NCI-H526 (cell line): ENCODE measurements at regions not wholly inside any gene's neighbourhood (a gene's known extent, or its start where the extent isn't known, plus 50 kb on each side); places are given as distances from the start of the nearest gene placed in this dataset.
"Not testable (repeated sequence)": the region's sequence is repeated elsewhere in the genome, so short reads cannot be mapped to it uniquely, and the experiment has no call there.

Experiments used
- DNase-seq, 2 experiments: peaks; one replicate each; lab custom pipeline; 2025; lab: John Stamatoyannopoulos, UW

- DNase-seq, result not testable (repeated sequence)
Measured at GRCh38 chr2:87486413-87486812, 261.5 kb upstream of the PLGLB2 start.

DNA sequence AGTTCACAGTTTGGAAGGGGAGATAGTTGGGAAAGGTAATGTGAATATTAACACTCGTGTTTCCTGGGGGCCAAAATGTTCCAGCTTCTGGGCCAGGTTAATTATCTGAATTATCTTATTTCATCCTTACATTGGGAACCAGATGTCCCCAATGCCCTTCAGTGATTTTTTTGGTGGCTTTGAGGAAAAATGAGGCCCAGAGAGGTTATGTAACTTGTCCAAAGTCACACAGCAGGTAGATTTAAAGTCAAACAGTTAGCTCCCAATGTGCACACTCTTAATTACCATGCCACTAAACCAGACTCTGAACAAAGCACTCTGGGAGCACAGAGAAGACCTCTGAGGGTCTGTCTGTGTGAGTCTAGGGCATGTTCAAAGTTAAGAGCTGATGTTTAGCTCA is 259.9 kb upstream of the PLGLB2 start:
- DNase-seq, result not testable (repeated sequence)

DNA sequence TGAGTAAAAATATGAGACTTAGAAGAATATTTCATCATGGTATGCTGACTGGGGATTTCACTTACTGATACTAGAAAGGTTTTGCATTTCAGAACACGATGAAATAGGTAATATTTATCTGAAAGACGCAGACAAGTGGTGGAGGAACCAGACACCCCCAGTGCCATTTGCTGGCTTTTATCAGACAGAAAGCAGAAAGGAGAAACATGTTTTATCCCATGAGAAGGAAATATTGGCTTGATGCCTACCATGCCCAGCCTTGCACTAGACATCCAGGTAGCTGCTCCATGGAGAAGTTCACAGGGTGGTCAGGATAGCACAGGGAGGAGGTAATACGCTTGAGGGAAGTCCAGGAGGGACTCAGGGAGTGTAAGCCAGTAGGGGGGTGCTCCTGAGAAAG is 258.9 kb upstream of the PLGLB2 start:
- DNase-seq, result not testable (repeated sequence)

GRCh38 chr2:87494846-87495245 is 253.0 kb upstream of the PLGLB2 start:
- not testable (repeated sequence) for DNase-seq

DNA sequence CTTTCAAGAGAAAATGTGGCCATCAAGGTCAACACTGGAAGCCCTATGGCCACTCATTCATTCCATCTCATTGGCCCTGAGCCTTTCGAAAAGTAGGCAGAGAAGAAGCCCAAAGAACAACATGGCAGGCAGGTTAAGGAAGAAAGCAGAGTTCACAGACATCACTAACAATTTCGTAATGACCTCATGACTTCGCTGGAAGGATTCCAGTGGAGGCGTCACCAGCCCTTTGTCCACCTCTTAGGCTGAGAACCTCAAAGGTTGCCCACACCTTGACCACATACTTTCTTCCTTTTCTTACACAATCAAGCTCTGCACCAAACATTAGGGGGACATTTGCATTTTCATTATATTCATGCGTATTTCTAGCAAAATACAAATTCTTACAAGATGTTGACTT is 252.4 kb upstream of the PLGLB2 start:
- DNase-seq, result not testable (repeated sequence)

- not testable (repeated sequence) for DNase-seq
Measured at GRCh38 chr2:87496036-87497006, 251.6 kb upstream of the PLGLB2 start.

DNA sequence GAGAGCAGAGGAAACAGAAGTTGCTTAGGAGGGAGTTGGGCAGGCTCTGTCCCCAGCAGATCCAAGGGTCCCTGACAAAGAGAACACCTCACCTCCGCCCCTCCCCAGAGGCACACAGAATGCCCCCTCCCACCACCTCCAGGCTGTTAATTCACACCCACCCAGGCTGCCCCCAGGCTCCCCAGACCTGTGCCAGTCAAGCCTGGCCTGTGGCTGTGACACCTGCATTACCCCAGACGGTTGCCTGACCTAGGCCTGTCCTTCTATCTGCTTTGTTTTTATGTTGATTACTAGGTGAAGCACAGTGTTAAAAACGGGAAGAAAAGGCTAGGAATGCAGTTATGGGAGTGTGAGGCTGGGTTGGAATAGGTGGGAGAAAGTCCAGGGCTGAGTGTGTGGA is 250.8 kb upstream of the PLGLB2 start:
- not testable (repeated sequence) for DNase-seq

DNA sequence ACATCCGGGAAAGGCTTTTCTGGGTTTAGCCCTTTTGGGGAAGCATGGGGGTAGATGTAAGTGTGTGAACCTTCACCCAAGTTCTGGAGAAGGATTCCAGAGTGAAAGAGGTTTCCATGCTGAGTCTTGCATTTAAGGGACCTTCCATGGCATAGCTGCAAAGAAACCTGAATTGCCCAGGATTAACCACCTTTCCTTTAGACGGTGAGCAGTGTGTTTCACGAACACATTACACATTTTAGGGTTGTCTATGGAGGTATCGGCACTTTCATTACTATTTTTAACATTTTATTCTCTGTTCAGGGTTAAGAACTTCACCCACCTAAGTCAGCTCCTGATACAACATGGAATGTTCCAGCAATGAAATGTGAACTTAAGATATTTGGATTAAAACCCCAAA is 250.2 kb upstream of the PLGLB2 start:
- not testable (repeated sequence) for DNase-seq

DNA sequence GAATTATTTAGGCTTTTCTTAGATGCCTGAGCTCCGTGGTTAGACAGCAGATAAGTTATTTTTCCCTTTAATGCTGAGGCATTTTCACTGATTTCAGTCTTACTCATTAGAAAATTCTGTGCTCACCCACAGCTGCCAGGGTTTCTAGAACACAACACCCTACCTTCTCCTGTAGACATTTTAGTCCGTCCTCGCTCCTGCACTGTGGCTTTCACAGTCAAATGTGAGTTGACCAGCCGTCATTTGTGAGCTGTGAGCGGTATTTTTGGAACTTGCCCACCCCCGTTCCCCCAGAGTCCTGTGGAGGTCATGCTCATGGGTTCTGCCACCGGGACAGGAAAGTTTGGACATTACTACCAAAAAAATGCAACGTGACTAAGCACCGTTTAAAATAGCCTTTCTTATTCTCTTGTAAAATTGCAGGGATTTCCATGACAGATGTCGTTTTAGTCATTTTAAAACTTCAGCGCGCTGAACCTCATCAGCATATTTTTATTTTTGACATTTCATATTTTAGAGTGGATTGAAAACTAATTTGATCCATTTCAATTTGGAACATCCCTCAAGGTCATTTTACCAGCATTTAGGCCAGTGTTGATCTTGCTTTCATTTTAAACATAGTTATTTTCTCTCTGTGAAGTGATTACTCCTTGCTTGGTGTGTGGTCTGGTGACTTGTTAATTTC is 249.6 kb upstream of the PLGLB2 start:
- DNase-seq, result not testable (repeated sequence)

- not testable (repeated sequence) for DNase-seq
Measured at GRCh38 chr2:87498854-87499238, 249.0 kb upstream of the PLGLB2 start.

- not testable (repeated sequence) for DNase-seq
Measured at GRCh38 chr2:87499860-87500259, 248.0 kb upstream of the PLGLB2 start.

DNA sequence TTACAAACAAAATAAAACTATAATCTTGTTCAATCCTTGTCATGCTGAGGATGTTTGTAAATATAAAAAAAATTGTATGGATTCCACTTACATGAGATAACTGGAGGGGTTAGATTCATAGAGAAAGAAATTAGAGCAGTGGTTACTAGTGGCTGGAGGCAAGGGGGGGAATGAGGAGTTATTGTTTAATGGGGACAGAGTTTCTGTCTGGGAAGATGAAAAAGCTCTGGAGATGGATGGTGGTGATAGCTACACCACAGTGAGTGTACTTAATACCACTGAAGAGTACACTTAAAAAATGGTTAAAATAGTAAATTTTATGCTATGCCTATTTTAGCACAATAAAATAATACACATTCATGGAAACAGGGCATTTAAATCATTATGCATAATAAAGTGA is 247.5 kb upstream of the PLGLB2 start:
- not testable (repeated sequence) for DNase-seq

DNA sequence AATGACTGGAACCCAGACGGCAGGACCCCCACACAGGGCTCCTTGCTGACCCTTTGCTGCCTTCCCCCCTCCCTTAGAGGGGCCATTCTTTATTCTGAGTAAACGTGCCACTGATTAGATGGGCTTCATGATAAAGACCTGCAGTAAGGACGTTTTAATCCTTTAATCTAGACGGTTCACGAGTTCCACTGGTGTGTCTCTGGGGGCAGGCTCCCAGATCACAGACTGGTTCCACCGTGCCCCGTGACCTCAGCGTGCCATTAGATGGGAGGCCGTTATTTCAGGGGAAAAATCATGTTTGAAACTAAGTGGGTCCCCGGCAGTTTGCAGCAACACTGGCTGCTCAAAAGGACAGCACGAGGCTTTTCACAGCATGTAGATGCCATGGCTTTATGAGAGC is 246.9 kb upstream of the PLGLB2 start:
- not testable (repeated sequence) for DNase-seq

GRCh38 chr2:87502948-87503347 is 244.9 kb upstream of the PLGLB2 start:
- not testable (repeated sequence) for DNase-seq

GRCh38 chr2:87505239-87505638 is 242.6 kb upstream of the PLGLB2 start:
- not testable (repeated sequence) for DNase-seq

GRCh38 chr2:87505909-87506308 is 242.0 kb upstream of the PLGLB2 start:
- DNase-seq, result not testable (repeated sequence)

- not testable (repeated sequence) for DNase-seq
Measured at GRCh38 chr2:87507378-87508348, 240.2 kb upstream of the PLGLB2 start.

DNA sequence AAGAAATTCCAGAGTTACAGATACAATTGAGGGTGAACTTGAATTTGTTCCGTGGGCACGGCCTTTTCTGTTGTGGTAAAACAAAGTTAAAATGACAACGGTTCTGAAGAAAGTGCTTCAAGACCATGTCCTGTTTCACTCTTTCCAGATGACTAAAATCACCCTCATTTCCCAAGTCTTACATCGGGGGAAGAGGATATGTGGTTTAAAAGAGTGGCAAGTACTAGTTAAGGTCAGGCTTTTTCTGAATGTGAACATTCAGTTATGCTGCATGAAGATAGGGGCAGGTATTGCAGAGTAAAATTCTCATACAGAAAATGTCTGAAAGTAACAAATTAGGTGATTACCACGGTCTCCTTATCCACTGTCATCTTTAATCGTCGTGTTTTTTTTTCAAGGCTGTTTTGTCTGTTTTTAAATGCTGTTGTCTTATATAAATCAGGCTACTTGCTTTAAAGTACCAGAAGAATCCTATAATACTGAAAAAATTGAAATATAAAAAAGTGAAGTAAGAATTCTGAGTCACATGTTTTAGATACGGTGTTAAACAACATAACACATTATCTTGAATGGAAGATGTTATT is 236.6 kb upstream of the PLGLB2 start:
- not testable (repeated sequence) for DNase-seq

DNA sequence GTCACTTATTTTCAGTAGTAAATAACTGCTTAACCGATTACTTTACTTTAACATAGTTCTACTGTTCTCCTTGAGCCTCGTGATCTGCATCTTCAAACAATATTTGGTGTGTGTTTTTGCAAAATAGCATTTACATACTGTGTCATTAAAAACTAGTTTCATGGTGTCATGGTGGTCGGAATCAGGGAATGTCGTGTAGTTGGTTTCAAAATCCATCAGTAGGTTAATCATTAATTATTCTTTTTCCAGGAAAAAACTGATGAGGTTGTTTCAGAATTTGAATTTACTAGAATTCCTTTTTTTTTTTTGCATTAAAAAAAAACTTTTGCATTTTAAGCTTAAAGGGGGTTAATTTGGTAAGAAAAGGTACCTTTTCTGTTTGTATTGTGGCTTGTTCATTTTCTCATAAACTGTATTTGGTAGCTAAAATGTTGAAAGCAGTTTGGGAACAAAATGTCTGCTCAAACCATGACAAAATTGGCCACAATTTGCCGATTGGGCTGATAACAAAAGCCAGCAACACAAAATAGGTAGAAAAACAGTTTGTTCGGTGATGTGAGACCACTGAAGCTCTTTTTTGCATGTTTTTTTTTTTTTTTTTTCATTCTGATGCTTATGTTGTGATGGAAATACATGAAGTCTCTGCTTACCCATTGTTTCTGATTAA is 234.9 kb upstream of the PLGLB2 start:
- DNase-seq, result not testable (repeated sequence)

GRCh38 chr2:87514034-87514433 is 233.9 kb upstream of the PLGLB2 start:
- not testable (repeated sequence) for DNase-seq

GRCh38 chr2:87514515-87514914 is 233.4 kb upstream of the PLGLB2 start:
- not testable (repeated sequence) for DNase-seq
